NCI-H2081 treated with DMSO at 0.1 percent for 48 hours (cell line): ENCODE measurements at regions not wholly inside any gene's neighbourhood (a gene's known extent, or its start where the extent isn't known, plus 50 kb on each side); places are given as distances from the start of the nearest gene placed in this dataset.

Experiments
- DNase-seq: peaks from one replicate; lab custom pipeline; 2025; lab: John Stamatoyannopoulos, UW

- DNase-seq, result no peak
These were observed 356.3 kb downstream of the PLPP3 start for GRCh38 chr1:56222914-56223540.

- DNase-seq, result no peak
These were observed 359.3 kb downstream of the PLPP3 start for GRCh38 chr1:56220021-56220420.

- DNase-seq, result no peak
These were observed 361.3 kb downstream of the PLPP3 start for GRCh38 chr1:56218023-56218422.

- no peak for DNase-seq
These were observed 363.1 kb downstream of the PLPP3 start for GRCh38 chr1:56216218-56216617.

GRCh38 chr1:56215771-56216170, 363.6 kb downstream of the PLPP3 start:
- no peak for DNase-seq

- no peak for DNase-seq
These were observed 364.3 kb downstream of the PLPP3 start for GRCh38 chr1:56215086-56215485.

- no peak for DNase-seq
These were observed 366.3 kb downstream of the PLPP3 start for GRCh38 chr1:56213068-56213467.

- DNase-seq, result no peak
These were observed 367.2 kb downstream of the PLPP3 start for GRCh38 chr1:56212143-56212542.

GRCh38 chr1:56206391-56206790, 373.0 kb downstream of the PLPP3 start:
- DNase-seq, result no peak

GRCh38 chr1:56204206-56204605, 375.2 kb downstream of the PLPP3 start:
- no peak for DNase-seq

- DNase-seq, result no peak
These were observed 376.4 kb downstream of the PLPP3 start for GRCh38 chr1:56202796-56203492.

- DNase-seq, result no peak
These were observed 377.2 kb downstream of the PLPP3 start for GRCh38 chr1:56202186-56202585.

GRCh38 chr1:56200896-56201295, 378.5 kb downstream of the PLPP3 start:
- DNase-seq, result no peak

- no peak for DNase-seq
These were observed 378.9 kb downstream of the PLPP3 start for GRCh38 chr1:56200442-56200841.

GRCh38 chr1:56199956-56200355, 379.4 kb downstream of the PLPP3 start:
- no peak for DNase-seq

GRCh38 chr1:56199061-56199460, 380.3 kb downstream of the PLPP3 start:
- no peak for DNase-seq

- no peak for DNase-seq
These were observed 381.4 kb downstream of the PLPP3 start for GRCh38 chr1:56197946-56198345.

- DNase-seq, result no peak
These were observed 382.5 kb downstream of the PLPP3 start for GRCh38 chr1:56196839-56197238.

- DNase-seq, result no peak
These were observed 384.6 kb downstream of the PLPP3 start for GRCh38 chr1:56194701-56195300.

GRCh38 chr1:56193656-56194055, 385.7 kb downstream of the PLPP3 start:
- DNase-seq, result no peak

- no peak for DNase-seq
These were observed 388.0 kb downstream of the PLPP3 start for GRCh38 chr1:56191369-56191768.

GRCh38 chr1:56190806-56191365, 388.5 kb downstream of the PLPP3 start:
- no peak for DNase-seq
